AG09319 (cell line): ENCODE measurements at regions not wholly inside any gene's neighbourhood (a gene's known extent, or its start where the extent isn't known, plus 50 kb on each side); places are given as distances from the start of the nearest gene placed in this dataset.
A peak's percentile ranks its signal among the peaks of the same experiment; 100 is the strongest.

Experiments
- DNase-seq: peaks from one replicate; pipeline ENCODE4 v3.0.0-alpha.2; 2010; ENCODE audit warnings: low read depth; ENCODE audit errors: extremely low read depth
- TF ChIP-seq, protein P1 (sequence below): IDR thresholded peaks from 2 replicates; pipeline ENCODE4 v1.5.1; 2011; ENCODE audit warnings: low read depth, mild to moderate bottlenecking, inconsistent platforms, low read length, moderate library complexity

GRCh38 chr10:81013771-81014170 is 476.1 kb downstream of the SH2D4B start:
- DNase-seq = no peak
- TF ChIP-seq, protein P1, sequence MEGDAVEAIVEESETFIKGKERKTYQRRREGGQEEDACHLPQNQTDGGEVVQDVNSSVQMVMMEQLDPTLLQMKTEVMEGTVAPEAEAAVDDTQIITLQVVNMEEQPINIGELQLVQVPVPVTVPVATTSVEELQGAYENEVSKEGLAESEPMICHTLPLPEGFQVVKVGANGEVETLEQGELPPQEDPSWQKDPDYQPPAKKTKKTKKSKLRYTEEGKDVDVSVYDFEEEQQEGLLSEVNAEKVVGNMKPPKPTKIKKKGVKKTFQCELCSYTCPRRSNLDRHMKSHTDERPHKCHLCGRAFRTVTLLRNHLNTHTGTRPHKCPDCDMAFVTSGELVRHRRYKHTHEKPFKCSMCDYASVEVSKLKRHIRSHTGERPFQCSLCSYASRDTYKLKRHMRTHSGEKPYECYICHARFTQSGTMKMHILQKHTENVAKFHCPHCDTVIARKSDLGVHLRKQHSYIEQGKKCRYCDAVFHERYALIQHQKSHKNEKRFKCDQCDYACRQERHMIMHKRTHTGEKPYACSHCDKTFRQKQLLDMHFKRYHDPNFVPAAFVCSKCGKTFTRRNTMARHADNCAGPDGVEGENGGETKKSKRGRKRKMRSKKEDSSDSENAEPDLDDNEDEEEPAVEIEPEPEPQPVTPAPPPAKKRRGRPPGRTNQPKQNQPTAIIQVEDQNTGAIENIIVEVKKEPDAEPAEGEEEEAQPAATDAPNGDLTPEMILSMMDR = no peak

- DNase-seq = peak; percentile 0
- TF ChIP-seq, protein P1 = peak; percentile 57
Observed at GRCh38 chr10:81019029-81019890, 481.6 kb downstream of the SH2D4B start.

DNA sequence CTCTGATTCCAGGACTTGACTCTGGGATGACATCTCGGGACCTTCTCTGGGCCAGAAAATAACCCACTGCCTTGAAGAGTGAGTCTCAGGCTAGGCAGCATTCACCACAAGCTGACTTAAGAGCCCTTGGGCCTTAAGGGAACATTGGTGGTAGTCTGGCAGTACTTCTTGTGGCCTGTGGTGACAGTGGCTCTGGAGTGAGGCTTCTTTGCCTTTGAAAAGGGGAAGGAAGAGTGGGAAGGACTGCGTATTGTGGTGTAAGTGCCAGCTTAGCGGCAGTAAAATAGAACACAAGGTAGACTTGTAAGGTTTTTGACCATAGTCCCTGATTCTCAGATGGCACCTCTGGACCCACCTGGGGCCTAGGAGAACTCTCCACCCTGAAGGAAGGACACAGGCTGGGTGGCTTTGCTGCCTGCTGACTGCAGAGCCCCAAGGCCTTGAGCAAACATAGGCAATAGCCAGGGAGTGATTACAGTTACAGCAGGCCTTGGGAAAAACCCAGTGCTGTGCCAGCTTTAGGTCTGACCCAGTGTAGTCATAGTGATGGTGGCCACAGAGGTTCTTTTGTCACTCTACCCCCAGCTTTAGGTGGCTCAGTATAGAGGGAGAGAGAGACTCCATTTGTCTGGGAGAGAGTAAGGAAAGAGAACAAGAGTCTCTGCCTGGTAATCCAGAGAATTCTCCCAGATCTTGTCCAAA is 483.9 kb downstream of the SH2D4B start:
- DNase-seq = no peak
- TF ChIP-seq, protein P1 = no peak

GRCh38 chr10:81026591-81026990 is 488.9 kb downstream of the SH2D4B start:
- DNase-seq = no peak
- TF ChIP-seq, protein P1 = no peak

- TF ChIP-seq, protein P1 = no peak
Observed at GRCh38 chr10:81027223-81027622, 489.5 kb downstream of the SH2D4B start.

DNA sequence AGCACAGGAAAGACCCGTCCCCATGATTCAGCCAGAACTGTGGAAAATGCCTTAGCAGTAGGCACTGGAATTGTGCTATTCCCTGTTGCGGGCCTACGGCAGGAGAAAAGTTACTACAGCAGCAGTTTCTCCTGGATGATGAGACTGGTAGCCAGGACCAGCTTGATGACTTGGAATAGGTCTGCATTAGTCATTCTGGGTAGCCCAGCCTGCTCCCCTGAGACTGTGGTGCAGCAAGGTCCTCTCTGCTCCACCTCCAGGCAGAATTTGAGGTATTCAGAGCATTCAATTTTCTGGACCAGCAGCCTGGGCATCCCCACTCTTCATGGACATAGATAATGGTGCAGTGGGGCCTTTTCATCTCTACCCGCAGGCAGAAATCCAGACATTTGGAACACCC is 490.0 kb downstream of the SH2D4B start:
- TF ChIP-seq, protein P1 = no peak
- DNase-seq = no peak

More at GRCh38 chr10:81027223-81027622, 489.5 kb downstream of the SH2D4B start:
- no peak for DNase-seq

DNA sequence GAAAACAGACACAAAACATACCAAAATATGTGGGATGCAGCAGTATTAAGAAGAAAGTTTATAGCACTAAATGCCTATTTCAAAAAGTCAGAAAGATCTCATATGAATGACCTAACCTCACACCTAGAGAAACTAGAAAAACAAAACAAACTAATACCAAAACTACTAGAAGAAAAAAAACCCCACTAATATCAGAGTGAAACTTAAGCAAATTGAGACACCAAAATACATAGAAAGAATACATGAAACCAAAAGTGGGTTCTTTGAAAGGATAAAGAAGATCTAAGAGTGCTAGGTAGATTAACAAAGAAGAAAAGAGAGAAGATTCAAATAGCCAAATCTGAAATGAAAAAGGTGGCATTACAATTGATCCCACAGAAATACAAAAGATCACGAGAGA is 494.1 kb downstream of the SH2D4B start:
- TF ChIP-seq, protein P1 = no peak
- no peak for DNase-seq
